ENCODE measurements at regions not wholly inside any gene's neighbourhood (a gene's known extent, or its start where the extent isn't known, plus 50 kb on each side); places are given as distances from the start of the nearest gene placed in this dataset.

DNA sequence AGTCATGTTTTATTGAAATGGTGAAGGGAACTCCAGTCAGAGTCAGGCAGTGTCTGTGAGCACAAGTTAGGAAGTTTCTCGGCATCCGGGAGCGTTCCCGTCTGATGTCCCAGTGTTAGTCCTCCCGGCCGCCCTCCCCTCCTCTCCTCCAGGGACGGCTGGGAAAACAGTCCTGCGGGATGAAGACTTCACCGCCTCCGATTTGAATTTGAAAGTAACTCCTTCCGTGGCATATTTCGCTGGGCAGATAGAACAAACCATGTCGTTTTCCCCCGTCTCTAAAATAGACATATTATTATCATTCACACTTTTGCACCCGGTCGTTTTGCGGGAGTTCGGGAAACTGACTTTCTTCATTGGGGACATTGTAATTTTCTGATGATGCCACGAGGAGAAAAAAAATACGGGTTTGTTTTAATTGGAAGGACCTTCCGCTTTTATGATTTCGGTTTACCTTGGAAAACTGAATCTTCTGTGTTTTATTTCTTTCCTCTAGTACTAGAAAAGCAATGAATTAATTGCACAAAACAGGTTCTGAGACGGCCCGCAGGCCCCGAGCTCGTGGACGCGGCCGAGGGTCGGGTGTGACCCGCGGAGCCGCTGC, 76.6 kb downstream of the ZIC5 start:
- TF ChIP-seq TARDBP (IDR thresholded peaks at IDR 0.05) (no peak), SP1 (IDR thresholded peaks at IDR 0.05) (no peak), FOXM1 (IDR thresholded peaks at IDR 0.05; ENCODE audit: borderline replicate concordance) (no peak), L3MBTL2 (conservative IDR thresholded peaks at IDR 0.05) (no peak), NFRKB (IDR thresholded peaks at IDR 0.05) (no peak), ELF4 (IDR thresholded peaks at IDR 0.05) (no peak), FOXK2 (IDR thresholded peaks at IDR 0.05) (no peak), FOXA1 (IDR thresholded peaks at IDR 0.05) (no peak), SUZ12 (IDR thresholded peaks at IDR 0.05) (no peak), ZNF384 (IDR thresholded peaks at IDR 0.05) (no peak)

Measured in HEK293T (cell line).